ENCODE measurements at regions not wholly inside any gene's neighbourhood (a gene's known extent, or its start where the extent isn't known, plus 50 kb on each side); places are given as distances from the start of the nearest gene placed in this dataset.
"Not testable (repeated sequence)": the region's sequence is repeated elsewhere in the genome, so short reads cannot be mapped to it uniquely, and the experiment has no call there.

GRCh38 chr20:4462801-4463200 lies 213.7 kb upstream of the ADRA1D start:
- DNase-seq: not testable (repeated sequence)

- no peak for DNase-seq
Measured at GRCh38 chr20:4459081-4459480, 210.0 kb upstream of the ADRA1D start.

GRCh38 chr20:4457566-4458543 lies 208.8 kb upstream of the ADRA1D start:
- DNase-seq: no peak

- no peak for DNase-seq
Measured at GRCh38 chr20:4455996-4456395, 206.9 kb upstream of the ADRA1D start.

- no peak for DNase-seq
Measured at GRCh38 chr20:4455301-4455701, 206.2 kb upstream of the ADRA1D start.

GRCh38 chr20:4454111-4454510 lies 205.0 kb upstream of the ADRA1D start:
- DNase-seq: no peak

GRCh38 chr20:4453359-4453758 lies 204.3 kb upstream of the ADRA1D start:
- no peak for DNase-seq

- DNase-seq: no peak
Measured at GRCh38 chr20:4451487-4452081, 202.5 kb upstream of the ADRA1D start.

- no peak for DNase-seq
Measured at GRCh38 chr20:4449957-4450715, 201.0 kb upstream of the ADRA1D start.

GRCh38 chr20:4445784-4446183 lies 196.7 kb upstream of the ADRA1D start:
- no peak for DNase-seq

- DNase-seq: no peak
Measured at GRCh38 chr20:4445331-4445730, 196.2 kb upstream of the ADRA1D start.

- no peak for DNase-seq
Measured at GRCh38 chr20:4444404-4444803, 195.3 kb upstream of the ADRA1D start.

- DNase-seq: no peak
Measured at GRCh38 chr20:4443016-4443415, 193.9 kb upstream of the ADRA1D start.

- no peak for DNase-seq
Measured at GRCh38 chr20:4441871-4442270, 192.8 kb upstream of the ADRA1D start.

GRCh38 chr20:4441191-4441590 lies 192.1 kb upstream of the ADRA1D start:
- no peak for DNase-seq

GRCh38 chr20:4439461-4439860 lies 190.4 kb upstream of the ADRA1D start:
- no peak for DNase-seq

GRCh38 chr20:4437131-4437530 lies 188.0 kb upstream of the ADRA1D start:
- DNase-seq: no peak

GRCh38 chr20:4435671-4436455 lies 186.8 kb upstream of the ADRA1D start:
- no peak for DNase-seq

GRCh38 chr20:4435225-4435624 lies 186.1 kb upstream of the ADRA1D start:
- no peak for DNase-seq

GRCh38 chr20:4434681-4435080 lies 185.6 kb upstream of the ADRA1D start:
- DNase-seq: no peak

- no peak for DNase-seq
Measured at GRCh38 chr20:4431446-4431845, 182.4 kb upstream of the ADRA1D start.

GRCh38 chr20:4430826-4431225 lies 181.7 kb upstream of the ADRA1D start:
- DNase-seq: not testable (repeated sequence)

Data from NCI-H1694 (cell line).